Type B pancreatic cell (in vitro differentiated cells): ENCODE measurements at regions not wholly inside any gene's neighbourhood (a gene's known extent, or its start where the extent isn't known, plus 50 kb on each side); places are given as distances from the start of the nearest gene placed in this dataset.
"Not testable (repeated sequence)": the region's sequence is repeated elsewhere in the genome, so short reads cannot be mapped to it uniquely, and the experiment has no call there.

Source experiments
- DNase-seq: peaks from one replicate; pipeline ENCODE4 v3.0.0; 2021; ENCODE audit warnings: mixed read lengths; ENCODE audit not compliant: unreplicated experiment; ENCODE audit errors: extremely low spot score
- H3K27ac Mint-ChIP-seq: 2 replicates; pipeline ENCODE4 v1.8.0; 2021; ENCODE audit warnings: mild to moderate bottlenecking, mixed read lengths
- H3K27me3 Mint-ChIP-seq: 2 replicates; pipeline ENCODE4 v1.8.0; 2021; ENCODE audit warnings: mixed read lengths
- H3K36me3 Mint-ChIP-seq: 2 replicates; pipeline ENCODE4 v1.8.0; 2021; ENCODE audit warnings: mixed read lengths
- H3K4me1 Mint-ChIP-seq: one replicate; pipeline ENCODE4 v1.8.0; 2021; ENCODE audit warnings: mixed read lengths; ENCODE audit not compliant: unreplicated experiment
- H3K4me3 Mint-ChIP-seq: 2 replicates; pipeline ENCODE4 v1.8.0; 2021; ENCODE audit warnings: mild to moderate bottlenecking, mixed read lengths
- H3K9me3 Mint-ChIP-seq: 2 replicates; pipeline ENCODE4 v1.8.0; 2021; ENCODE audit warnings: mixed read lengths
- CTCF ChIP-seq: fragments of 200-600 bp; sonication (generic); conservative IDR thresholded peaks from 2 replicates; pipeline ENCODE4 v1.5.0; 2021; ENCODE audit warnings: antibody characterized with exemption, mild to moderate bottlenecking

- Mint-ChIP-seq H3K36me3 (peaks cover 4% of the 10 kb centered on the region), H3K4me1 (peaks cover 50% of the 10 kb centered on the region), H3K27ac (no peak overlapping the region), H3K9me3 (peaks cover 7% of the 10 kb centered on the region), H3K4me3 (no peak overlapping the region), H3K27me3 (no peaks in the 10 kb centered on the region)
- TF ChIP-seq CTCF = no peak
- no peak for DNase-seq
These were observed 223.1 kb downstream of the FGFR2 start for GRCh38 chr10:121375172-121375571.

GRCh38 chr10:121378251-121378801 is 219.9 kb downstream of the FGFR2 start:
- peak overlapping the region; percentile 48 for H3K4me3 Mint-ChIP-seq
- no peak for TF ChIP-seq CTCF
- H3K9me3 Mint-ChIP-seq = peaks cover 7% of the 10 kb centered on the region
- H3K36me3 Mint-ChIP-seq = peaks cover 7% of the 10 kb centered on the region
- no peaks in the 10 kb centered on the region for H3K27me3 Mint-ChIP-seq
- DNase-seq = no peak
- H3K4me1 Mint-ChIP-seq = peaks cover 50% of the 10 kb centered on the region
- peak overlapping the region; percentile 66 for H3K27ac Mint-ChIP-seq

GRCh38 chr10:121379013-121379412 is 219.2 kb downstream of the FGFR2 start:
- DNase-seq = no peak
- H3K27ac Mint-ChIP-seq = peak overlapping the region; percentile 66
- peaks cover 48% of the 10 kb centered on the region for H3K4me1 Mint-ChIP-seq
- no peaks in the 10 kb centered on the region for H3K27me3 Mint-ChIP-seq
- H3K4me3 Mint-ChIP-seq = peak overlapping the region; percentile 1
- TF ChIP-seq CTCF = no peak
- H3K36me3 Mint-ChIP-seq = peaks cover 7% of the 10 kb centered on the region
- H3K9me3 Mint-ChIP-seq = peaks cover 7% of the 10 kb centered on the region

- no peak overlapping the region for H3K4me3 Mint-ChIP-seq
- no peak for TF ChIP-seq CTCF
- no peak for DNase-seq
- no peak overlapping the region for H3K27ac Mint-ChIP-seq
- H3K27me3 Mint-ChIP-seq = no peaks in the 10 kb centered on the region
- H3K4me1 Mint-ChIP-seq = peaks cover 38% of the 10 kb centered on the region
- peaks cover 7% of the 10 kb centered on the region for H3K36me3 Mint-ChIP-seq
- peaks cover 7% of the 10 kb centered on the region for H3K9me3 Mint-ChIP-seq
These were observed 218.0 kb downstream of the FGFR2 start for GRCh38 chr10:121380211-121380610.

GRCh38 chr10:121382029-121382520 is 216.2 kb downstream of the FGFR2 start:
- not testable (repeated sequence) for H3K36me3 Mint-ChIP-seq, H3K27me3 Mint-ChIP-seq

GRCh38 chr10:121385136-121385535 is 213.1 kb downstream of the FGFR2 start:
- Mint-ChIP-seq H3K36me3 (peaks cover 3% of the 10 kb centered on the region), H3K9me3 (peaks cover 10% of the 10 kb centered on the region), H3K4me1 (peaks cover 6% of the 10 kb centered on the region), H3K4me3 (no peak overlapping the region), H3K27ac (no peak overlapping the region), H3K27me3 (no peaks in the 10 kb centered on the region)
- no peak for DNase-seq
- no peak for TF ChIP-seq CTCF

More at GRCh38 chr10:121382029-121382520, 216.2 kb downstream of the FGFR2 start:
- Mint-ChIP-seq H3K9me3 (peaks cover 16% of the 10 kb centered on the region), H3K4me1 (peaks cover 32% of the 10 kb centered on the region)
- not testable (repeated sequence) for H3K4me3 Mint-ChIP-seq, H3K27ac Mint-ChIP-seq, DNase-seq
